Esophagus squamous epithelium (tissue), 4 donors: ENCODE measurements at regions not wholly inside any gene's neighbourhood (a gene's known extent, or its start where the extent isn't known, plus 50 kb on each side); places are given as distances from the start of the nearest gene placed in this dataset.

Experiments
- CTCF ChIP-seq, 6 experiments: fragments of 450-650 bp in 4 of 6; fragments of 200-600 bp in 2 of 6; sonication (generic) in 2 of 6; IDR thresholded peaks; one replicate each; pipeline ENCODE4 v1.5.1; 2016 to 2019; ENCODE audit warnings: antibody characterized with exemption in 6 of 6, mild to moderate bottlenecking in 4 of 6, moderate library complexity in 4 of 6
- POLR2A ChIP-seq, 4 donors: fragments of 450-650 bp; IDR thresholded peaks; one replicate each; pipeline ENCODE4 v1.6.1; 2017; ENCODE audit warnings: antibody characterized with exemption in 4 of 4, mild to moderate bottlenecking in 4 of 4, moderate library complexity in 3 of 4

- no peak for TF ChIP-seq POLR2A (IDR thresholded peaks at IDR 0.05)
- no peak for TF ChIP-seq CTCF (IDR thresholded peaks at IDR 0.05)
These were observed 151.4 kb upstream of the TMCC3 start for GRCh38 chr12:94801745-94802144.
